ENCODE measurements at regions not wholly inside any gene's neighbourhood (a gene's known extent, or its start where the extent isn't known, plus 50 kb on each side); places are given as distances from the start of the nearest gene placed in this dataset.

DNA sequence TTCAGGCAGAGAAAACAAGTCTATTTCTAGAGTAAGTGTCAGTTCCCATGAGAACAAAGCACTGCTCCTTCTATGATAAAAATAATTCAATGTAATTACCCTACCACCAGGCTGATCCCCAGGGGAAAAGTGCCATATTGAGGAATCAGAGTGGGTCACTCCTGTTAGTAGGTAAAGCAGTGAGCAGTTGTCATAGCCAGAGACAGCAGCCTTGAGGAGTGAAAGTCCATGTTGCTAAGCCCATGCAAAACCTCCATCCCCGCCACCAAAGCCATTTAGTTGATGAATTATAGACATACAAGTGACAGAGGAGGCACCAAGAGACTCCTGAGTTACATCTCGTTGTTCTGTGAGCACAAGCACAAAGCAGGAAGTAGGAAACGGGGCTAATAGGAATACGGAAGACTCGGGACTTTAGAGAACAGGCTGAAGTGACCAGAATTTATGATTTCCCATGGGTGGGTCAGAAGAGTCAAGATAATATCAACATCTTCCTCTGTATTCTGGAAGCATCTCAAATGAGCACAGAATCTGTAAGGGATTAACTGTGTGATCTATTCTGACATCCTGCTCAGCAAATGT lies 197.9 kb downstream of the MAFB start:
- Mint-ChIP-seq H3K4me1 (ENCODE audit: low read depth in 2 of 2) (no peaks in the 10 kb centered on the region), H3K27me3 (peaks cover 0 to 15% of the 10 kb centered on the region in 2 donors), H3K27ac (no peak overlapping the region), H3K4me3 (no peak overlapping the region), H3K9me3 (peaks cover 0 to 2% of the 10 kb centered on the region in 2 donors), H3K36me3 (ENCODE audit: insufficient read depth) (no peaks in the 10 kb centered on the region)
- no peak for ATAC-seq (replicated peaks)
- DNase-seq: no peak

DNA sequence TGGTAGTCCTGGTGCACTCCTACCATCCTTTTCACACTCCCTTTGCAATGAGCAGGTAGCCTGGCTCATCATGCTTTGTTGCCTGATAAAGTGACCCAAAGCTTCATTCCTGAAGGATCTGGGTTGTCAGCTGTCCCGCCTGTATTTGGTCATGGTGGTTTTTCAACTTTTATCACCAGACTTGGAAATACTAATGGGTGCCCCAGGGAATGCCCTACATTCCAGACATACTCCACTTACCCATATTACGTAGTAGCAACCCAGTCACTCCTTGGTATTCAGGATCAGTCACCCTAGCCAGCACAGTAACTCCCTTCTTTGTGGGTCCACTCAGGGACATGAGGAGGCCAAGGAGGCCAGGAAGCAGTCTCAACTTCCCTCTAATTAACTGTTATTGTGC lies 199.2 kb downstream of the MAFB start:
- no peak for ATAC-seq (replicated peaks)
- peaks cover 0 to 8% of the 10 kb centered on the region in 2 donors for H3K27me3 Mint-ChIP-seq
- no peaks in the 10 kb centered on the region for H3K36me3 Mint-ChIP-seq (ENCODE audit: insufficient read depth)
- H3K27ac Mint-ChIP-seq: no peak overlapping the region
- no peaks in the 10 kb centered on the region for H3K4me1 Mint-ChIP-seq (ENCODE audit: low read depth in 2 of 2)
- H3K4me3 Mint-ChIP-seq: no peak overlapping the region
- DNase-seq: no peak
- H3K9me3 Mint-ChIP-seq: no peaks in the 10 kb centered on the region

DNA sequence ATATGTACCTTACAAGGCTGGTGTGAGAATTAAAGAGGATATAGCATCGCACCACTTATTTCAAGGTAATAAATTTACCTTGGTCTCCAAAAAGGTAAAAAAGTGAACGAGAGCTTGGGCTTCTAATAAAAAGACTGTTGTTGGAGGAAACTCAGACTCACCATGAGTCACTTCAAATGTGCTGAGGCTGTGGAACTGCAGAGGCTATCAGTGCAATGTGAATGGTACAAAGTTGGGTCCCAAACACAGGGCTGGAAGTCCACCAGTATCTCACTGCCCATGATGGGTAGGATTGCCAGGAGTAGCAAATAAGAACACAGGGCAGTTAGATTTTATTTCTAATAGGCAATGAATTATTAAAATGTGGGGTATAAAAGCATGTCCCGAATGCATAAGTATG lies 200.6 kb downstream of the MAFB start:
- Mint-ChIP-seq H3K27me3 (peaks cover 0 to 6% of the 10 kb centered on the region in 2 donors), H3K36me3 (ENCODE audit: insufficient read depth) (no peaks in the 10 kb centered on the region), H3K9me3 (no peaks in the 10 kb centered on the region), H3K27ac (no peak overlapping the region), H3K4me1 (ENCODE audit: low read depth in 2 of 2) (no peaks in the 10 kb centered on the region), H3K4me3 (no peak overlapping the region)
- ATAC-seq (replicated peaks) (no peak), DNase-seq (no peak)

DNA sequence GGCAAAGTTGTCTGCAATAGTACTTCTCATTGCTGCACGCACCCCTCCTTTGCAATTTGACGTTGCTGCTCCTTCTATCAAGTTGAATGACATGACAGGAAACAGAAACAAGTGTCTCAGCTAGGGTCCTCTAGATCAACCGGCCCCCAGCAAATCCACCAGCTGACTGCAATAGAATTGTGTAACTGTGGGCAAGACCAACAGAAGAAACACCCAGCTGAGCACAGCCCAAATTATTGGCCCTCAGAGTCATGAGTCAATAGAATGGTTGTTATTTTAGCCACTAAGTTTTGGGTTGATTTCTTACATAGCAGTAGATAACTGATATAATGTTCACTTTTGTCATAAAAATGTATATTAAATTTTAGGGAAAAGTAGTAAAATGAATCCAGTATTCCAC lies 202.7 kb downstream of the MAFB start:
- Mint-ChIP-seq H3K4me3 (no peak overlapping the region), H3K36me3 (ENCODE audit: insufficient read depth) (no peaks in the 10 kb centered on the region), H3K27ac (no peak overlapping the region), H3K27me3 (no peaks in the 10 kb centered on the region), H3K9me3 (peaks cover 0 to 2% of the 10 kb centered on the region in 2 donors), H3K4me1 (ENCODE audit: low read depth in 2 of 2) (no peaks in the 10 kb centered on the region)
- no peak for DNase-seq
- ATAC-seq (replicated peaks): no peak

DNA sequence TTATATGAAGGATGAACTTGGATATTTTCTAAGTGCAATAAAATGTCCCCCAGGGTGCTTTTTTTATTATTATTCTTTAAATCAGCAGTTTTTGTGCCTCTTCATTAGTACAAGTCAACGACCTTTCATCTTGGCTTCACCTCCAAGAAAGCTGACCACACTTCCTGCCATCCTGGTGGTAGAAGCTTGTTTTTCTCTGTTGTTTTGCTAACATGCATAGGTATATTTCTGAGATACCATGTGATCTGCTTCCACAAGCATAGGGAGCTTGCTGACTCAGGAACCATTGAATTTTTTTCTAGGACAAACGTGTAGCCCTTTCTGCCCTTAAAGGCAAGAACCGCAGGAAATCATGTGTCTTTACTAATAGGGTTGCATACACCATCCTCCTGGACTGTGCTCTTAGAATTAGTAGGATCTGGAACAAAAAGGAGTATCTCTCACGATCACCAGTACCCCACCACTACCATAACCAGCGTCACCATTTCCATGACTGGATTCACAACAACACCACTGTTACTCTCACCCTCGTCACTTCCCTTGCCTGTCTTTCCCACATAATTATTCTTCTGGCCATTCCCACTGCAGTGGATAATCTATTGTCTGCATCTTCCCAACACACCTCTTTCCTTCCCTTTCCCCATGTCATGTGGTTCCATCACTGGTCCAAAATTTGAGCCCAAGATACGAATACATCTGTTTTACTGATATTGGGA lies 207.1 kb downstream of the MAFB start:
- Mint-ChIP-seq H3K27ac (no peak overlapping the region), H3K36me3 (ENCODE audit: insufficient read depth) (no peaks in the 10 kb centered on the region), H3K27me3 (peaks cover 0 to 11% of the 10 kb centered on the region in 2 donors), H3K4me3 (no peak overlapping the region), H3K4me1 (ENCODE audit: low read depth in 2 of 2) (no peaks in the 10 kb centered on the region), H3K9me3 (peaks cover 0 to 2% of the 10 kb centered on the region in 2 donors)
- DNase-seq: no peak
- ATAC-seq (replicated peaks): no peak

DNA sequence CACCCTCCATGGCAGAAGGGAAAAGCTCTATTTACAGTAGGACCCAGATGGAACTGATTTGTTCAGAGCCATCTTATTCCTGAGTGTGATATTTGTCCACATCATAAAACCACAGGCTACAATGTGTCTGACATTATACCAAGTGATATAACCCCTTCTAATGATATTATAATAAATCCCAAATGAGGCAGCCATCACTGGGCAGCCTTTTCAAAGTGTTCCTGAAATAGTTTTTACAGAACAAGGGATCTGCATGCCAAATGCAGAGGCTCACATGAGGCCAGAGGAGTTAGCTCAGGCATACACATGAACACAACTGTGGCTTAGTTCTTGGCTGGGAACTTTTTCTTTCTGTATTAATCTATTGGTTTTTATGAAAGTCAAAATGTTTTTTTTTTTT lies 207.7 kb downstream of the MAFB start:
- ATAC-seq (replicated peaks): no peak
- no peak overlapping the region for H3K4me3 Mint-ChIP-seq
- H3K36me3 Mint-ChIP-seq (ENCODE audit: insufficient read depth): no peaks in the 10 kb centered on the region
- DNase-seq: no peak
- peaks cover 0 to 2% of the 10 kb centered on the region in 2 donors for H3K9me3 Mint-ChIP-seq
- H3K4me1 Mint-ChIP-seq (ENCODE audit: low read depth in 2 of 2): no peaks in the 10 kb centered on the region
- no peak overlapping the region for H3K27ac Mint-ChIP-seq
- peaks cover 5 to 17% of the 10 kb centered on the region in 2 donors for H3K27me3 Mint-ChIP-seq

DNA sequence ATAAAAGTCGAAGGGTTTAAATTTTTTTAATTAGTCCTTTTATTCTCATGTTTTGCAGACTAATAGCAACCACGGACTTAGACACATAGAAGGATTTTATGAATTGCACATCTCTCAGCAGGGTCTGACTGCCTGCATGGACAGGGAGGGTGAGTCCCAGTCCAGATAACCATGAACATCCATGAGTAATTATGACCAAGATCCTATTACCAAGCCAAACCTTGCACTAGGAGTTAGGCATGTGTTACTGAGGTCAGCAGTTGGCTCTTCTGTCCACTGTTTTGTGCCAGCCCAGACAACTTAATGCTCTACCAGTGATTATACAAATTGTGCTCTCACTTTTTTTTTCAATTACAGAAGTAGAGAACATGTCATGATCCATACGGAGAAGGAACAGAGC lies 211.2 kb downstream of the MAFB start:
- H3K9me3 Mint-ChIP-seq: peaks cover 0 to 2% of the 10 kb centered on the region in 2 donors
- no peaks in the 10 kb centered on the region for H3K36me3 Mint-ChIP-seq (ENCODE audit: insufficient read depth)
- peaks cover 13 to 48% of the 10 kb centered on the region in 2 donors for H3K27me3 Mint-ChIP-seq
- H3K4me1 Mint-ChIP-seq (ENCODE audit: low read depth in 2 of 2): no peaks in the 10 kb centered on the region
- DNase-seq (no peak), ATAC-seq (replicated peaks) (no peak)
- H3K27ac Mint-ChIP-seq: no peak overlapping the region
- H3K4me3 Mint-ChIP-seq: no peak overlapping the region

DNA sequence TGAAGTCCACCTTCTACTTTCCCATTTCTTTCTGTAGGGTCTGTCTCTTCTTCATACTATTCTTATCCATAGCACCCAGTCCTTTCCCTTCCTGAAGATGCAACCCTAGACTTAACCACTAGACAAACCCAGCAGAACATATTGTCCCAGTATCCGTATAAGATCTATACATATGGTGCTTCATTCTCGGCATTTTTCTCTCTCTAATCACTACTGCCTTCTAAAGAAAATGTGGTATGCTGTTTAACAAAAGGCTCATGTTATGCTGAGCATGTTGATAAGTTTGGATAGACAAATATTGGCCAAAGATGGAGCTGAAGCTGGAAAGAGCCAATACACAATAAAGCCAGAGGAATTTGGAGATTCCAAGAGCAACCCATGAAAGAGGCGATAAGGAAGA lies 212.6 kb downstream of the MAFB start:
- H3K4me3 Mint-ChIP-seq: no peak overlapping the region
- no peaks in the 10 kb centered on the region for H3K36me3 Mint-ChIP-seq (ENCODE audit: insufficient read depth)
- H3K27ac Mint-ChIP-seq: no peak overlapping the region
- H3K9me3 Mint-ChIP-seq: no peaks in the 10 kb centered on the region
- ATAC-seq (replicated peaks): no peak
- H3K27me3 Mint-ChIP-seq: peaks cover 13 to 48% of the 10 kb centered on the region in 2 donors
- no peak for DNase-seq
- H3K4me1 Mint-ChIP-seq (ENCODE audit: low read depth in 2 of 2): no peaks in the 10 kb centered on the region

DNA sequence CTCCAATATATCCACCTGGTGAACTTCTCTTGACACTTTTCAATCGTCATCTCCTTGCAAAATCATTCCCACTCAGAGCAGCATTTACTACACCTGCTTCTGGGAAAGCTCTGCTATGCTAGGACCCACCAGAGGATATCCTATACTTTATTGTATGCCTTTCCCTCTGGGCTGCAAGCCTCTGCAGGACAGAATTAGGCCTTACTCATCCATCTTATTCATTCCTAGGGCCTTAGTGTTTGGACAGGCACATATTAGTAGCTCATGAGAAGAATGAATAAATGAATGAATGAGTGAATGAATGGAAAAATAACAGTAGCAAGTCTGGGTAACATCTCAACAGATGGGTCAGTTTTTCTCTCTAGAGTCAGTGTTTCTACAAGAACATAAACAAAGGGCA lies 216.1 kb downstream of the MAFB start:
- H3K9me3 Mint-ChIP-seq: peaks cover 0 to 2% of the 10 kb centered on the region in 2 donors
- ATAC-seq (replicated peaks): no peak
- peaks cover 13 to 53% of the 10 kb centered on the region in 2 donors for H3K27me3 Mint-ChIP-seq
- no peak overlapping the region for H3K27ac Mint-ChIP-seq
- no peak for DNase-seq
- H3K4me1 Mint-ChIP-seq (ENCODE audit: low read depth in 2 of 2): peaks cover 0 to 2% of the 10 kb centered on the region in 2 donors
- peaks cover 2% of the 10 kb centered on the region for H3K36me3 Mint-ChIP-seq (ENCODE audit: insufficient read depth)
- no peak overlapping the region for H3K4me3 Mint-ChIP-seq

DNA sequence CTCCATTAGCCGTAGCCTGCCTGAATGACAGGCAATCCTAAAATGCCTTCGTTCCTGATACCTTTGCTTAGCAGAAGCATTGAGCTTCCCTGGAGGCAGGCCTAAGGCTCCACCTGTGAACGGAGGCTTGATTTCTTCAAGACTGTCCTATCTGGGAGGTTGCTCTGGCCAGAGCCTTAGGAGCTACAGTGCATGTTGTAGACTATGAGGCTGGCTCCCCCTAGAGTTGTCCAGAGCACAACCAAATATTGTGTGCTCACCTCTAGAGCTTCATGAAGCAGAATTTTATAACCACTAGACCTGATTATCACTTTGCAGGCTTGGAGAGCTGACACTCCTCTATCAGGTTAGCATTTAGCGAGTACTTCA lies 217.8 kb downstream of the MAFB start:
- no peak overlapping the region for H3K27ac Mint-ChIP-seq
- ATAC-seq (replicated peaks): no peak
- H3K4me3 Mint-ChIP-seq: no peak overlapping the region
- no peak for DNase-seq
- H3K27me3 Mint-ChIP-seq: peaks cover 7 to 48% of the 10 kb centered on the region in 2 donors
- peaks cover 2% of the 10 kb centered on the region for H3K36me3 Mint-ChIP-seq (ENCODE audit: insufficient read depth)
- peaks cover 0 to 2% of the 10 kb centered on the region in 2 donors for H3K4me1 Mint-ChIP-seq (ENCODE audit: low read depth in 2 of 2)
- peaks cover 0 to 2% of the 10 kb centered on the region in 2 donors for H3K9me3 Mint-ChIP-seq

DNA sequence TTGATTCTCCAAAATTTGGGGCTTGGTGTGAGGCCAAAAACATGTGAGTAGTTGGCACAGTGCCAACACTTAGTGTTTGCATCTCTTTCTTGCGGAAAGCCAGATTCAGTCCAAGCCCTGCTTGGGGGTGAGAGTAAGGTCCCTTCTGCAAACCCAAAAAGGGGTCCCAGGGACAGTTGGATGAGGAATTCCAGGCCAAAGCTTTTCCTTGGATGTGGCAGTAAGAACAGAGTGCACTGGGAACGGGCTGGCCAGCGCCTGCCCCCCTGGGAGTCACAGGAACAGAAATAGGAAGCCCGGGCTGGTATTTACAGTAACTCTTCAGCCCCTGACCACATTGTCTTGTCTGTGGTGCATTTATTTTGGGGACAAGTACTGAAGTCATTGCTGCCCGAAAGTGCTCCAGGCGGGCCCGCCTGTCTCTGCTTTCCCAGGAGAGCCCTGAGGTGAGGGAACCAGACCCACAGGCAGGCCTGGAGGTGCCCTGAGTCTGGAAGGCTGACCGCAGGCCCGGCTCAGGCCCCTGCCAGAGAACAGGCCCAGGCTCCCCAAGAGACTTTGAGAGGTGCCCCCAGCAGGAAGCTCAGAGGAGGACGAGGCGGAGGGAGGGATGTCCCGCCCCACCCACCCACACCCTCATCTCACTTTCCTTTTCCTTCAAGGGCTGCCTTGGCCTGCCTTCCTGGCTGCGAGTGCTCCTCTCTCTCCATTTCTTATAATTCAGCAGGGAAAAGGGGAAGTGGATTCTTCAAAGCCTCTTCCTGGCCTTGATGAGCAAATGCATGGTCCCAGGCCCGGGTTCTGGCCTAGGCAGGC lies 218.4 kb downstream of the MAFB start:
- ATAC-seq (replicated peaks): no peak

DNA sequence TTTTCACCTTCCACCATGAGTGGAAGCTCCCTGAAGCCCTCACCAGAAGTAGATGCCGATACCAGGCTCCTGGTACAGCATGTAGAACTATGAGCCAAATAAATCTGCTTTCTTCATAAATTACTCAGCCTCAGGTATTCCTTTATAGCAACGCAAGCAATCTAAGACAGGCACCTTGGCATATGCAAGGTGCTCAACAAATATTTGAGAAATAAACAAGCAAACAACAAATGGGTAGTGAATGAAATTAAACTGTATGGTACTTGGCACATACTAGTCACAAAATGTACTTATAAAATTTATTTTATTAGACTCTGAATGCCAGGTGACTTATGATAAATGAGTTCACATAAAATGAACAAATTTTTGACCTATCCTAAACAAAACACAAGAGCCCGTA lies 220.3 kb downstream of the MAFB start:
- H3K27ac Mint-ChIP-seq: no peak overlapping the region
- peaks cover 9 to 35% of the 10 kb centered on the region in 2 donors for H3K27me3 Mint-ChIP-seq
- peaks cover 0 to 2% of the 10 kb centered on the region in 2 donors for H3K9me3 Mint-ChIP-seq
- no peak overlapping the region for H3K4me3 Mint-ChIP-seq
- DNase-seq: no peak
- peaks cover 2% of the 10 kb centered on the region for H3K36me3 Mint-ChIP-seq (ENCODE audit: insufficient read depth)
- no peak for ATAC-seq (replicated peaks)
- peaks cover 0 to 2% of the 10 kb centered on the region in 2 donors for H3K4me1 Mint-ChIP-seq (ENCODE audit: low read depth in 2 of 2)

More for the DNA sequence above, 218.4 kb downstream of the MAFB start:
- Mint-ChIP-seq H3K4me1 (ENCODE audit: low read depth in 2 of 2) (peaks cover 0 to 2% of the 10 kb centered on the region in 2 donors), H3K4me3 (no peak overlapping the region), H3K27me3 (peaks cover 5 to 44% of the 10 kb centered on the region in 2 donors), H3K36me3 (ENCODE audit: insufficient read depth) (peaks cover 2% of the 10 kb centered on the region), H3K27ac (no peak overlapping the region), H3K9me3 (peaks cover 0 to 2% of the 10 kb centered on the region in 2 donors)
- DNase-seq: no peak

DNA sequence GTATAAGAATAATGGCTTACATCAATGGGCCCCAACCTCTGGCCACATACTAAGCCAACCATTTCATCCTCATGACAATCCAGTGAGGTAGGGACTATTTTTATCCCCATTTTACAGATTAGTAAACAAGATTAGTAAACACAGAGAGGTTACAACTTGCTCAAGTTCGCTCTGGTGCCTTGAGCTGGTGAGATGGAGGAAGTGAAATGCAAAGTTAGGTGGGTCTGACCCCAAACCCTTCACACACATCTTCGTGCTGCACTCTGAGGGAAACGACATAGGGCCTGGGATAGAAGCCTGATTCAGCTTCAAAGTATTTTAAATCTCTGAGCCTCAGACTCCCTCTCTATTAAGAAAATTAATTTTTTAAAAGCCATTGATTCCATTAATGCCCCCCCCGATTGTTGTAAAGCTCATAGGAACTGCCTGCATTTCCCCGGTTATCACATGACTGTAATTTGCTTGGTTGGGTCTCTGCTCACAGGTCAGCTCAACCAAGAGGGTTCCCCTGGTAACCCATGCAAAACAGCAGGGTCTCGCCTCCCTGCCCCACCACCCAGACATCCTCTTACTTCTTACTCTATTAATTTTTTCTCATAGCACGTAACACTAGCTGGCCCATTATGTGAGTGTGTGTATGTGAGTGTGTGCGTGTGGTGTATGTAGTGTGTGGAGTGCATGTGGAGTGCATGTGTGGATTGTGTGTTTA lies 221.2 kb downstream of the MAFB start:
- no peak overlapping the region for H3K27ac Mint-ChIP-seq
- H3K4me3 Mint-ChIP-seq: no peak overlapping the region
- no peak for DNase-seq
- H3K9me3 Mint-ChIP-seq: peaks cover 0 to 2% of the 10 kb centered on the region in 2 donors
- H3K36me3 Mint-ChIP-seq (ENCODE audit: insufficient read depth): peaks cover 2% of the 10 kb centered on the region
- H3K4me1 Mint-ChIP-seq (ENCODE audit: low read depth in 2 of 2): peaks cover 0 to 2% of the 10 kb centered on the region in 2 donors
- no peak for ATAC-seq (replicated peaks)
- H3K27me3 Mint-ChIP-seq: peaks cover 9 to 28% of the 10 kb centered on the region in 2 donors
